ENCODE measurements at regions not wholly inside any gene's neighbourhood (a gene's known extent, or its start where the extent isn't known, plus 50 kb on each side); places are given as distances from the start of the nearest gene placed in this dataset.

DNA sequence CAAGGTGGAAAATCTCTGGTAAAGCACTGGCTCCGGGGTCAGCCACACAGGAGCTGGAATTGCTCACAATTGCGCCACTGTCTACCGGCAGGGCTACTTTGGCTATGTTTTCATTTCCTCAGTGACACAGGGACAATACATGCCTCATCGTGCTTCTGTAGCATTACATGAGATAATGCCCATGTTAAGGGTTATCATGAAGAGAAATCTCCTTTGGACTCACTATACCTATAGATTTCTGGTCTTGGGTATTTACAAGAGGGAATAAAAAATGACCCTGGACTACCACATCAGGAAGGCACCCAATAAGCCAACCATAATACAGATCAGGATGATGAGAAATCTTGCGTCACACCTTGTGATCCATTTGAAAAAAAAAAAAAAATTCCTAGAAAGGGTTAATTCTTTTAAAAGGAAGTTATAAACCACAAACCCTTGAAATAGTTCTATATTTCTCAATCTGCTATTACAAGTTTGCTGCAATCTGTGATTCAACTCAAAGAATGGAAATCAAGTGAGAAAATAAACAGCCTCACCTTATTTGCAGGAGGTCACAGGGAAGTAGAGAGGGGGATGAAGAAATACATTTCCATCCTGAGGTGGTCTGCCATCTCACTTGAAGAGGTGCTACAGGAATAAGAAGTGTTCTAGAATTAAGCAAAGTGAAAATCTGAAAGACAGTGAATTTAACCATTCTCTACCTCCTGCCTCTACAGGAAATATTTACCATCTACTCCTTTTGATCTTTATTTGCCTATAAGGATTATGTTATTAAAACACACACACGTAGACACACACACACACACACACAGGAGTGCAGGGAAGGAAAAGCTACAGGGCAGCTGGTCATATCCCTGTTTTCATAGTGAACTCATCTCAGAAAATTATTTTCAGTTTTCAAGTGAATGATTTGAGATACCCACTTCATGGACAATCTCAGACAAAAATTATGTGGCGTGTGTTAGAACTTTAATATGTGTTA, 231.3 kb upstream of the CELF2 start:
- in situ Hi-C loops (cut with MboI; ENCODE audit: low sequenced_read_pairs, unreplicated experiment): no loop called here
- TF ChIP-seq, protein P1, sequence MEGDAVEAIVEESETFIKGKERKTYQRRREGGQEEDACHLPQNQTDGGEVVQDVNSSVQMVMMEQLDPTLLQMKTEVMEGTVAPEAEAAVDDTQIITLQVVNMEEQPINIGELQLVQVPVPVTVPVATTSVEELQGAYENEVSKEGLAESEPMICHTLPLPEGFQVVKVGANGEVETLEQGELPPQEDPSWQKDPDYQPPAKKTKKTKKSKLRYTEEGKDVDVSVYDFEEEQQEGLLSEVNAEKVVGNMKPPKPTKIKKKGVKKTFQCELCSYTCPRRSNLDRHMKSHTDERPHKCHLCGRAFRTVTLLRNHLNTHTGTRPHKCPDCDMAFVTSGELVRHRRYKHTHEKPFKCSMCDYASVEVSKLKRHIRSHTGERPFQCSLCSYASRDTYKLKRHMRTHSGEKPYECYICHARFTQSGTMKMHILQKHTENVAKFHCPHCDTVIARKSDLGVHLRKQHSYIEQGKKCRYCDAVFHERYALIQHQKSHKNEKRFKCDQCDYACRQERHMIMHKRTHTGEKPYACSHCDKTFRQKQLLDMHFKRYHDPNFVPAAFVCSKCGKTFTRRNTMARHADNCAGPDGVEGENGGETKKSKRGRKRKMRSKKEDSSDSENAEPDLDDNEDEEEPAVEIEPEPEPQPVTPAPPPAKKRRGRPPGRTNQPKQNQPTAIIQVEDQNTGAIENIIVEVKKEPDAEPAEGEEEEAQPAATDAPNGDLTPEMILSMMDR (IDR thresholded peaks at IDR 0.05; ENCODE audit: borderline replicate concordance, control extremely low read depth, extremely low read depth, insufficient read depth, missing control alignments): no peak
- no peak for DNase-seq (ENCODE audit: low spot score)

DNA sequence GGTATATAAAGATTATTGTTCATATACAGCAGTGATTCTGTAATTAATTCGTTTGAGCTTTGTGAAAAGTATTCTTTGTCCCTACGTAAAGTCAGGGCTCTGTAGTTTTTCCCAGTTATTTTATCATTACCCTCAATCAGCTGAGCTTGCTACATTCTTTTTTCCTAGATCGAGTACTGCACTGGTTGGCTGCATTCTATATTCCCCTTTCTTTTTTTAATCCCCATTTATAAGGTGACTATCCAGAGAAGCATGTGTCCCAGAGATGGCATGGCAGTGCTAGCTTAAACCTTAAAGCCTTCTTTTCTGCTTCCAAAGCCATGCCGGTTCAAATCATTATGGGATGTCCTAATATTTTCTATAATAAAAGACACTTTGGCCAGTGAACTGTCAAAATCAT, 230.1 kb upstream of the CELF2 start:
- TF ChIP-seq, protein P1 (IDR thresholded peaks at IDR 0.05; ENCODE audit: borderline replicate concordance, control extremely low read depth, extremely low read depth, insufficient read depth, missing control alignments): no peak
- in situ Hi-C loops (cut with MboI; ENCODE audit: low sequenced_read_pairs, unreplicated experiment): no loop called here
- DNase-seq (ENCODE audit: low spot score): no peak

DNA sequence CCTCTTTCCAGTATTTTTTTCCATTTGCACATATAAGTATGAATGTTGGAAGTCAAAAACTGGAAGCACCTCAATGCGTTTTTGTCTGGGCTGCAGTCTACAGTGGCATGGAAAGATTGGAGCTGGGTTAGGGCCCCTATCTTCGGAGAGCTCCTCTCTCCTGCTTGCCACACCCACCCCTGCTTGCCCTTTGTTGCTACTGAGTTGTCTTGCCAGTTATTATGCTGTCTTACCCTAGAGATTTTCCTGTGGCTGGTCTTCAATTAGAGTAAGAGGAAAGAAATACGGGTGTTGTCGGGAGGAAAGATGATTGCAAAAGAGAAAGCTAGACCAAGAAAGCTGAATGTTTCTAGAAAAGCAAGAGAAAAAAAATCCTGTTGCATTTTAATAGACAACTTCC, 228.9 kb upstream of the CELF2 start:
- in situ Hi-C loops (cut with MboI; ENCODE audit: low sequenced_read_pairs, unreplicated experiment): no loop called here
- TF ChIP-seq, protein P1 (IDR thresholded peaks at IDR 0.05; ENCODE audit: borderline replicate concordance, control extremely low read depth, extremely low read depth, insufficient read depth, missing control alignments): no peak
- DNase-seq (ENCODE audit: low spot score): no peak

DNA sequence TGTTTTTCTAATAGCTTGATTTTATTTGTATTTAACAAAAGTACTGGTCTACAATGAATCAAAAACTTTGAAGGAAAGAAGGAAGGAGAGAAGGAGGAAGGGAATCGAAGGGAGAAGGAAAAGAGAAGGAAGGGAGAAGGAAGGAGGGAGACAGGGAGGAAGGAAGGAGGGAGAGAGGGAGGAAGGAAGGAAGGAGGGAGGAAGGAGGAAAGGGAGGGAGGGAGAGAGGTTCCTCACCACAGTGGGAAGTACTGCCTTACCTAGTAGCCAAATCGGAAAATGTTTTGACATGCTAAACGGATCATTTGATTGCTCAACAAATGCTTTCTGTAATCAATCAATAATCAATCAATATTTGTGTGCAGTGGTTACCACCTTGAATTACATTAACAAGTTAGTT, 225.8 kb upstream of the CELF2 start:
- DNase-seq (ENCODE audit: low spot score): no peak
- in situ Hi-C loops (cut with MboI; ENCODE audit: low sequenced_read_pairs, unreplicated experiment): no loop called here
- TF ChIP-seq, protein P1 (IDR thresholded peaks at IDR 0.05; ENCODE audit: borderline replicate concordance, control extremely low read depth, extremely low read depth, insufficient read depth, missing control alignments): no peak

DNA sequence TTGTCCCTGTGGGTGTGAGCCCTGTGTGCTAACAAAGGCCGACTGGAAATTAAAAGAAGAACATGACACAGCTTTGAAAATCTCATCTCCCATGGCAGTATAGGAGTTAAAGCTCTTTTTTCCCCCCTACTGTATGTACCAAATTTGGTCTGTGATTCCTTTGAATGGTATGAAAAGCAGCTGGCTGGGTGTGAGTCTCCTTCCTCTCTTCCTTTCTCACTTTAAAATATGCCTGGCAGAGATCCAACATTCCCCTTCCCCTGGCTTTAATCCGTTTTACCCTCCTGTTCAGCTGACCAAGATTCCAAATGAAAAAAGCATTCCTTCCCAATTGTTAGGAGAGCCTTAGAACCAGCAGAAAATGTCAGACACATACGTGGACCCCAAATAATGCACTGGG, 225.0 kb upstream of the CELF2 start:
- in situ Hi-C loops (cut with MboI; ENCODE audit: low sequenced_read_pairs, unreplicated experiment): no loop called here
- no peak for DNase-seq (ENCODE audit: low spot score)
- TF ChIP-seq, protein P1 (IDR thresholded peaks at IDR 0.05; ENCODE audit: borderline replicate concordance, control extremely low read depth, extremely low read depth, insufficient read depth, missing control alignments): no peak

DNA sequence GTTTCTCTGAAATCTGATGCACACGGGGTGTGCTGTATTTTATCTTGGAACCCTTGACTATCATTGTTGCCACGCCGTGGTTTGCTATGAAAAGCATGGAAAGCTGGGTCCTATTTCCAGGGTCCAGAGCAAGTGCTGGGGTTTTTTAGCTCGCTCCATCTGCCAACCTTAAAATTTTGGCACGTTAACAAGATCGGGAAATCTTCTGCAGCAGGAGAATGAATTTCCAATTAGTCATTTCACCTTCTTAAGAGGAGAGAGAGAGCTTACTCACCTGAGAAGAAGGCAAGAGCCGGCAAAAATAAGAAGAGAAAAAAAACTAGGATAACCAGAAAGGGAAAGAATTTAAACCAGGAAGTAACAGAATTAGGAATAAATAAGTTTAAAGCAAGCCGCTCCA, 223.6 kb upstream of the CELF2 start:
- in situ Hi-C loops (cut with MboI; ENCODE audit: low sequenced_read_pairs, unreplicated experiment): no loop called here
- no peak for DNase-seq (ENCODE audit: low spot score)
- TF ChIP-seq, protein P1 (IDR thresholded peaks at IDR 0.05; ENCODE audit: borderline replicate concordance, control extremely low read depth, extremely low read depth, insufficient read depth, missing control alignments): no peak
